Stimulated activated CD8-positive, alpha-beta memory T cell treated with anti-CD3 and anti-CD28 coated beads, Interleukin-15, amount 100 ng/mL, for 48 hours (primary cell): ENCODE measurements at regions not wholly inside any gene's neighbourhood (a gene's known extent, or its start where the extent isn't known, plus 50 kb on each side); places are given as distances from the start of the nearest gene placed in this dataset.

Source experiments
- DNase-seq, 2 donors: peaks; one replicate each; pipeline ENCODE4 v3.0.0-alpha.2; 2020; ENCODE audit warnings: low read depth in 2 of 2

DNA sequence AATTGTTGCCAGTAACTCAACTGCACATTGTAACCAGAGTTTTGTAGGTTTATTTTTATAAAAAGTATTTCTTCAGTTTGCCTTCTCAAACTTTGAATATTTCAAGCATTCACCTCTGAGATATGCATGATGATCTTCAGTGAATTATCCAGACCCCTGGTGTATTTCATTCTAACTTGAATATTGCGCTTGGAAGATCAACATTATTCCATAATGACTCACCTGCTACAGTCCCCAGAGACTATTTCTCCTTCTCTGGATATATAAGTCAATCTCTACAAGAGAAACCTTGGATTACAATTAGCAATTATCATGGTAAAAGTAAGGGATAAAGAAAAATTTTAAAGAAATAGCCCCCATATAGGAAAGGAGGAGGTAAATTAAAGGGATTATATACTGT lies 1041.0 kb downstream of the TLE1 start:
- no peak for DNase-seq

DNA sequence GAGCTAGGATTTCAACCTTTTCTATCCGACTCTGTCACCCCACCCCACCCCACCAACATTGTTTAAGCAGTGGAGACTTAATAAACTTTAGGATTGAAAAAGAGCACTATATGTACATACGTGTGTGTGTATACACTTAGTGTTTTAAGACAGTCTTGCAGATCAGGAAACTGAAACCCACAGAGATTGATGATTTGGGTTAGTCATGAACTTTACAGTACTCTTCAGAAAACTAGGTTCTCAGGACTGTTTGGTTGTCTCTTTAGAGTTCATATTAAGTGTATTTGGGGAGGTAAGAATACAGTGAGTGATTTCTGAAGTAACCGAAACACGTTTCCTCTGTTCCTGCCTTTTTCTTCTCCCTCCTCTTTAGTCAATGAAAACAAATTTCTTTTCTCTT lies 1043.1 kb downstream of the TLE1 start:
- no peak for DNase-seq

DNA sequence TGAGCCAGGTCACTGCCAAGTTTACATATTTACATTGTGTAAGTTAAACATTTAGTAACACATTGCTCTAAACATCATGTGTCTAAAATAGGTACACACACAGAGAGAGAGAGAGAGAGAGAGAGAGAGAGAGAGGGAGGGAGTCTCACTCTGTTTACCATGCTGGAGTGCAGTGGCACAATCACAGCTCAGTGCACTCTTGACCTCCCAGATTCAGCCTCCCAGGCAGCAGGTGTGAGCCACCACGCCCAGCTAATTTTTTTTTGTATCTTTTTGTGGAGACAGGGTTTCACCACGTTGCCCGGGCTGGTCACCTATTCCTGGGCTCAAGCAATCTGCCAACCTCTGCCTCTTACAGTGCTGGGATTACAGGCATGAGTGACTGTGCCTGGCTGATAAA lies 1045.3 kb downstream of the TLE1 start:
- DNase-seq = no peak

DNA sequence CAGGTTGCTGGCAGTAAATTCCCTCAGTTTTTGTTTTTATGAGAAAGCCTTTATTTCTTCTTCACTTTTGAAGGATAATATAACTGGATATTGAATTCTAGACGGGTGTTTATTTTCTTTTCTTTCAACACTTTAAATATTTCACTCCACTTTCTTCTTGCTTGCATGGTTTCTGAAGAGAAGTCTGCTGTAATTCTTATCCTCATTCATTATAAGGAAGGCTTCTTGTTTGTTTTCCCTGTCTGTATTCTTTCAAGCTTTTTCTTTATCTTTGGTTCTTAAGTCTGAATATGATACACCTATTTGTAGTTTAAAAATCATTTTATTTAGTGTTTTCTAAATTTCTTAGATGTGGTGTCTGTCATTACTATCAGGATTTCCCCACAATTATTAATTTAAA lies 1054.3 kb downstream of the TLE1 start:
- DNase-seq = no peak

DNA sequence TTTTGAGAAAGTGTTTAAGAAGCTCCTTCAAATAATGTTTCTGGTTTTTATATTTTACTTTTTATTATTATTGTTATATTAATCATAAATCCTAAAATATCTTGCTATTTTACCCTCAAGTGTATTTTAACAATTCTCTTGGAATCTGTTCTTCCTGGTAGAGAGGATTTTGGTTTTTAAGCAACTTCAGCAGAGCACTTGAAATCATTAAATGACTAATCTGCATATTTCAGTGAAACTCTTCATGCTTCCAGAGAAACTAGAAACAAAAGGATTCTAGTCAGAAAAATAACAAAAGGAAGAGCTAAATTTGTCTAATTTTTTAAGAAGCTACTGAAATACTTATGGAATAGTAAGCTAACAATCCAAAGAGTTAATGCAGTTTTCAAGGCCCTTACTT lies 1057.3 kb downstream of the TLE1 start:
- DNase-seq = no peak

DNA sequence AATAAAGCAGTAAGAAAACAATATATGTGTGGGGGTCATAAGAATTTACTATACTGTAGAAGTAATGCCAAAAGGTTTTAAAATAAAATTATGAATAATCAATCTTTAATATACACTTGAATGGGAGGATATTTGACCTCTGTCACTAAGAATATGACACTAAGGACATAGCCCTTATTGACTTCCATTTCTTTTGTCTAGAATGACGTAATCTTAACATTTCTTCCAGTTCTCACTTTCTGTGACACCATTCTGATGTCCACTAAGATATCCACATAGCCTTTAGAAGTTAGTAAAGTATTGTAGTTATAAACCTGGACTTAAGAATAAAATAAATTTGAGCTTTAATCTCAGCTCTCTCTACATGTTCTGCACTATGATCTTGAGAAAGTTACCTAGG lies 1050.7 kb downstream of the TLE4 start:
- DNase-seq = no peak

DNA sequence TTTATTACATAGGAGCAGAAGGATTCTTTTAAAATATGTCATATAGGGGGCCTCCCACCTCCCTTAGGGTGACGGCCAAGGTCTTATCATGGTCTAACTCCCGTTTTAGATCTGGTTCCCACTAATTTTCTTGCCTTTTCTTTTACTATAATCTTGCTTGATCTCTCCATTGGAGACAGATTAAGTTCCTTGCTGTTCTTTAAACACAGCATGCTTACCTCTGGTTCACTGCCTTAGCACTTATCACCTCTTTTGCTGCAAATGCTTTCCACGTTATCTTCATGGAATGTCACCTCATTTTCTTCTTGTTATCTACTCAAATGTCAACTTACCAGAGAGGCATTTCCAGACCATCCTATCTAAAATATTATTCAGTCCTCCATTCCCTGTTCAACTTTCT lies 1047.6 kb downstream of the TLE4 start:
- DNase-seq = no peak

DNA sequence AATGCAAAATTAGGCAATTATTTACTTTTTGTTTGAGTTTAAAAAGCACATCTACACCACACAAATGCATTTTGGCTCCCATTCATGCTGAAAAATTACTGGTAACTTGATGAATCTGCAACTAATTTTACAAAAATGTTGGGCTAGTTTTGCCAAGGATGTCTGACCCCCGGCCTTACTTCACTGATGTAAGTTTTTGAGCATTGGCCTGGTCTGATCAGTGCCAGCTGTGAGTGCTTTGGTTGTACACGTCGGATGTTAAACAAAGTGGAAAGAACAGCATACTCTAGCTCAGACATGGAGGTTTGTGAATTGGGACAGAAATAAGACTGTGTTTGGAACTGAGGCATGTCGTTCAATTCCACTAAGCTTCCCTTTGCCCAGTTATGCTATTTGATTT lies 1044.2 kb downstream of the TLE4 start:
- no peak for DNase-seq

DNA sequence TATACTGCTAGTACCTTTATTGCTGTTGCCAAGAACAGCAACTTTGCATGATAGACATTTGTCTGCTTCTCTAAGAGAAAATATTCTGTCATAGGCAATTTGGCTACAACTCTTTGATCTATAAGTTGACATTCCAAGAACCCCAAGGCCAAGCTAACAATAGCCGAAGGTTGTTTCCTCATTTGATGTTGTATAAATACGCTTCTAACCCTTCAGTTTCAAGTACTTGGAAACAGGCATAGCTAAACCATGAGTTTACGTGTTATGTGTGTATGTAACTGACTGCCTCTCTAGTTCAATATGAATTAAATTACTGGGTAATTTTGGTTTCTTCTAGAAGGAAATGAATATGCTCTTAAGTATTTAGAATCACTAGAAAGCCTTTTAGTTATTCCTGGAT lies 1034.0 kb downstream of the TLE4 start:
- DNase-seq = no peak

DNA sequence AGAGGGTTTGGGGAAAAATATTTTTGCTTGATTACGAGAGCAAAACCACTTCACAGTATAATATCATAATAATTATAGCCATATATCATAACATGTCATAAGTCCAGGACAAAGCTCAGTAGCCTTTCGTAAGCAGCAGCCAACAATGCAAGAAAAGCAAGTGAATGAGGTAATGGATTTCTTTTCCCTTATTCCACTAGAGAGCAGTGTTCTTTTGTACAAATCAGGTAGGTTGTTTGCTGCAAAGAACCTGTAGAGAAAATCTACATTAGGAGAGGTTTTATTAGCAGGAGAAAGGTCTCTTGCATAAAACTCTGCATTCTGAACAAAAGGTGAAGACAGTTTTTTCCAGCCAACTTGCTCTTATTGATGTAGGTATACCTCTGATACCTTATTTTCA lies 1033.4 kb downstream of the TLE4 start:
- DNase-seq = no peak

DNA sequence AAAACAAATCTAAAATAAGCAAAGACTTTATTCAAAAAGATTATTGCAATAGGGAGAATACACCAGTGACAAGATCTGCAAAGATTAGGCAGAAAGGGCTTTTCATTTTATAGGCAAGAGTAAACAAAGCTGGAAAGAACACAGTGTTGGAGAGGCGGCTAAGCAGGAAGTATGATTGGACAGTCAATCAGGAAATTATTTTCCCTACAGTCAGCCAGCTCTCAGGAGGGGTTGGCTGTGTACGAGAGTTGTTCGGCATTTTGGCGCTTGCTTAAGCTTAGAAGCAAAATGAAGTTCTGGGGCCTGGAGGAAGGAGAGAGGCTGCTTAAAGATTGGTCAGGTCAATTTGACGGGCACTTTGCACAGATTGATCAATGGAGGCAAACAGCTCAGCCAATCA lies 1030.5 kb downstream of the TLE4 start:
- no peak for DNase-seq

DNA sequence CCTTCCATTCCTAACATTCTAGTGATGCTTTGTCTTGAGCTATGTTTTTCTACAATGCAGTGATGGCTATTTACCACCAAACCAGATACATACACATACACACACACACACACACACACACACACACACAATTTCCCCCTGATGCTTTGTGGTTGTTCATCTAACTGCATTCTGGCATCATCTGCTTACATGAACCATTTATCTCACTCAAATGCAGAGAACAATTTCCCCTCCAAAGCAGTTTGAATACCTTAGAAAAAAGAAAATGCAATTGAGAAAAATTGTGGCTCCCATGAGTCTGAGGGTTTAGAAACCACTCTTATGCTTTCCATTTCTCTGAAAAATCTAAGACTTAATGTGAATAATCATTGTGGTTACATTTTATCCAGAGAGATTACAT lies 1024.8 kb downstream of the TLE4 start:
- DNase-seq = no peak

DNA sequence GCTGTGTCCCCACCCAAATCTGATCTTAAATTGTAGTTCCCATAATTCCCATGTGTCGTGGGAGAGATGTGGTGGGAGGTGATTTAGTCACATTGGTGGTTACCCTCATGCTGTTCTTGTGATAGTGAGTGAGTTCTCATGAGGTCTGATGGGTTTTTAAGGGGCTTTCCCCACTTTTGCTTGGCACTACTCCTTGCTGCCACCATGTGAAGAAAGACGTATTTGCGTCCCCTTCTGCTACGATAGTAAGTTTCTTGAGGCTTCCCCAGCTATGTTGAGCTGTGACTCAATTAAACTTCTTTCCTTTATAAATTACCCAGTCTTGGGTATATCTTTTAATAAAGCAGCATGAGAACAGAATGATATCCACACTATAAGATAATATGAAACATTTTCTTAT lies 1023.4 kb downstream of the TLE4 start:
- no peak for DNase-seq

DNA sequence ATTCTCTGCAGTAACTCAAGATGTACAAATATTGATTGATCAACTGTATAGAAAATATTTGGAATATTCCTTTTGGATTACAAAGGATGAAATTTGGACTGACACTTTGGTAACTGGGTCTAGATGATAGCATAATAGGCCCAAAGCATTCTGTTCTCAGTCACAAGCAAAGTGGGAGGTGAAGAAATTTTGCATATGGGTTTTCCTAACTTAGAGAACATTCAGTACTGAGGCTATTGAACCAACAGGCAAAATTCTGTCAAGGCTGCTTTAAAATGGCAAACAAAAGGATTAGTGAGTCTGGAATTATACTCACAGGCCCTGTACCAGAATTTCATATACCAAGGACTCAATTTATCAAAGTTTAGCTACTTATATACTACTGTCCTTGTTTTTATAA lies 1020.6 kb downstream of the TLE4 start:
- no peak for DNase-seq

DNA sequence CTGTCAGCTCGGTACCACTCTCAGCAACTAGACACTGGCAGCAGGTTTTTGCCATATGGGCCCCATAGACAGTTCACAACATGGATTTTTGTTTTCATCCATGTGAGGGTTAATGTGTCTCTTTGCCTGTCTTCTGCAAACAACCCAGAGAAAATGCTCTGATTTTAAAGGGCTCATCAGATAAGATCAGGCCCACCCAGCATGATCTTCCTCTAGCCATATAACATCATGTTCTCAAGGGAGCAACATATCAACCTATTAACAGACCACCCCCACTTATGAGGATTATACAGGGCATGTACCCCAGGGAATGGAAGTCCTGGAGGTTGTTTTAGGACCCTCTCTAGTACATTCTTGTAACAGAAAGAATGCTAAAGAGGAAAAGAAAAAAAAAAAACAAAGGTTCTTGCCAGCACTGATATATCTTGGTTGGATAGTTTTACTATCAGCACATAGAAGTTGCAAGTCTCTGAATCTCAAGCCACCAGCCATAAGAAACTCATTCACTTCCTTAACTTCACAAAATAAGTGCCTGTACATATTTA lies 1015.1 kb downstream of the TLE4 start:
- no peak for DNase-seq

DNA sequence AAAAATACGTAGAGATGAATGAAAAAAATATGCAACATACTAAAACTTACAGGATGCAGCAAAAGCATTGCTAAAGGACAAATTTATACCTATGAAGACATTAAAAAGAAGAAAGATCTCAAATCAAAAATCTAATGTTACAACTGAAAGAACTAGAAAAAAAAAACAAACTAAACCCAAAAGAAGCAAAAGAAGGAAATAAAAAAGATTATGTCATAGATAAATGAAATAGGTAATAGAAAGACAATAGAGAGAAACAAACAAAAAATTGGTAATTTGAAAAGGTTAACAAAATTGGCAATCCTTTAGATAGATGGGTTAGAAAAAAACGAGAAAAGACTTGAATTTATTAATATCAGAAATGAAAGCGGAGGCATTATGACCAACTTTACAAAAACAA lies 1000.2 kb downstream of the TLE4 start:
- DNase-seq = no peak

DNA sequence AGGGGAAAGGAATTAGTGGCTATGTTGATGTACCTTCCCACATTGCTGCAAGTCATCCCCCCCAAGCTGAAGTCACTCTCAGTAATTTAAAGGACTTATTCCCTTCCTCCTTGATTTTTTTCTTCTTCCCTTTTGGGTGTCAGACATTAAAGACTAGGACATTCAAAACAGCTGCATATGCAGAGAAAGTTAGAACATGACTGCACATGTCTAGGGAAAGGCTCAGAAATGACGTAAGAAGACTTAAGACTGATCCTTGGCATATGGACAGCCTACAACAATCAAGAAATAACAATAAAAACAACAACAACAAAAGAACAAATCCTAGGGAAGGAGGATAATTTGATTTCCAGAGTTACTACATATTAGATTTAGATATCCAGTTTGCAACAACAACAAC lies 997.5 kb downstream of the TLE4 start:
- no peak for DNase-seq

DNA sequence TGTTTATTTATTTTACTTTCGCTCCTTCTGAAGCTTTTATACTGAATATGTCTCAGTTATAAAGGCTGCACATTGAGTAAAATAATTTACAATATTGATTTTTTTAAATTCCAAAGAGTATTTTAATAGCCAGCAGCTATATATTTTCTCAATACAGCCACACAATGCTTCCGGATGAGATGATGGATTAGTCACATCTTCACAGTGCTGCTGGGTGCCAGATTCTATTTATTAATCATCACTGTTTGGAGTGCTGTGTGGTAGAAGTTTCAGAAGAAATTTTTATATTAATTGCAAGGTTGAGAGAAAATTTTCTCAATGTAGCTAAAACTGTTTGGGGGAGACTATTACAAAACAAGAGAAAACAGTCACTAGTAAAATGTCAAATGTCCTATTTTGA lies 989.8 kb downstream of the TLE4 start:
- DNase-seq = no peak

DNA sequence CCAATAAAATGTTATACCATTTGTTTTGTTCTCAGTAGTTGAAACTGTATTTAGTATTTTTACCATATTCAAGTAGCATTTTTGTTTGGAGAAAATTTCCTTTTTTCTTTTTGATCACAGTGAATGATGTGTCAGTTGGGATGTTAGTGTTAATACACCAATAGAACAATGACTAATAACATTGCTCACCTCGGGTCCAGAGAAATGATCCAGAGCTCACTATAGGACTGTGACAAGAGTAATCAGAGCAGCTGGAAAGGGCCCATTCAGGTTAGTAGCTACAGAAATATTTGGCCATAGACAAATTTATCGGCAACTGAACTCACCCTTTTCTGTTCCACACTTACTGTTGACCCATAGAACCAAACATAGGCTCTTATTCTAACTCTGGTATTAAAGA lies 989.2 kb downstream of the TLE4 start:
- DNase-seq = no peak

DNA sequence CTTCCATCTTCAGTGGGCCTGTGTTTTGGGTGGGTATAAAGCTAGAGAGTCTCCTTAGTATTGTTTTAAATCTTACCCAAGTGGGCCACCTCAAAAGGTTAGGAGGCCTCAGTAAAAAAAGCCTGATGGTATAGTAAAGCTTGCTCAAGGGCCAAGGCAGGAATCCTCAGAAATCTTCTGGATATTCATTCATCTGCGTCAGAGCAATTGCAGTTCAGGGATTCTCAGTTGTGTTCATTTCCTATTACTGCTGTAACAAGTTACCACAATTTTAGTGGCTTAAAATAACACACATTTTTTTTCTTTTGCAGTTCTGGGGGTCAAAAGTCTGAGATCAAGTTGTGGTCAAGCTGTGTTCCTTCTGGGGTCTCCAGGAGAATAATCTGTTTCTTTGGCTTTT lies 985.5 kb downstream of the TLE4 start:
- DNase-seq = no peak

DNA sequence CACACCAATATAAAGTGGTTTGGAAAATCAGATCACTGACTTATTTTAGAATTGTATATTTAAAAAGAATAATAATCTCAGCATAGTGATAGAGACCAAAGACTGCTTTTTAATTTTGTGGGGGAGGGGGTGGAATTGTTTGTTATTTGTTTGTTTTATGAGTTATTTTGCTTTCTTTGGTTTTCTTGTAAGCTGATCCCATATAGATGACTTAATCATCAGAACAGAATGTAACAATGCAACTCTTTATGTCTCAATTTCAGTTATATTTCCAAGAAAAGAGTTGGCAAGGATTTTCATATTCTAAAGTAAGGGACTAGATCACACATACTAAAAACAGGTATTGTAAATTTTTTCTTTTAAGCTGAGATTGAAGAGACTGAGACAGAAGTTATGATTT lies 984.9 kb downstream of the TLE4 start:
- DNase-seq = no peak

DNA sequence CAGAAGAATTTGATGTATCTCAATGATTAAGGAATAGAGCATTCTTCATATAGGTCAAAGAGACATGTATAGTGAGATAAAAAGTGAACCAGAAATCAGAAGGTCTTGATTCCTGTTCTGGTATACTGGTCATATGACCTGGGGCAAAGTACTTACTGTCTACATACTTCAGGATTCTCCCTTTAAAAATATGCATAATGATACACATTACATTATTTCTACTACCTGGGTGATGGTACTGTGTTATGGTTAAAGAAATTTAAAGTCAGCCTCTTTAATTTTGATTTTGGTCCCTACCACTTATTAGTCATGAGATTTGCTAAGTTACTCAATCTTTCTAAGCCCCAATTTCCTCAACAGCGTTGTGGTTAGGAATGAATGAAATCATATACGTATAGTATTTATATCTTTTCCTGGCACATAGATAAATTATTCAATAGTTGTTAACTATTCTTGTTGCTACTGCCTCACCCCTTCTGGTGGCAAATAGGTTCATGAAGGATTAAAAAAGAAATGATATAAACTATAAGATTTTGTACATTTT lies 984.1 kb downstream of the TLE4 start:
- DNase-seq = no peak

DNA sequence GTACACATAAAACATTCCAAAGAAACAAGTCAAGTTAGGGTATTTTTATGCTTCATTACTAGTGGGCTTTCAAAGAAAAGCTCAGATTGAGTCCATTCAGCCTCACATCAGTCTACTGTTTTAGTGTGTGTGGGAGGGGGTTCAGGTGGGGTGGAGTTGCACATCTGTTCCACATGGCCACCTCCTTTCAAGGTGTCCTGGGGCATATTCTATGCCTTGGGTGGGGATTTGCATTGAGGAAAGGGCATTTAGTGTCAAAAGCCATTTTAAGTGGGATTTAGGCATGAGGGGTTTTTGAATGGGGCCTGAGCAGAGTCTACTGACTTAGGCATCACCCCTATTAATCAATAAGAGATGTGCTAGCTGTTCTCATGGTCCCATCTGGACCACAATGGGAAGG lies 983.1 kb downstream of the TLE4 start:
- DNase-seq = no peak

DNA sequence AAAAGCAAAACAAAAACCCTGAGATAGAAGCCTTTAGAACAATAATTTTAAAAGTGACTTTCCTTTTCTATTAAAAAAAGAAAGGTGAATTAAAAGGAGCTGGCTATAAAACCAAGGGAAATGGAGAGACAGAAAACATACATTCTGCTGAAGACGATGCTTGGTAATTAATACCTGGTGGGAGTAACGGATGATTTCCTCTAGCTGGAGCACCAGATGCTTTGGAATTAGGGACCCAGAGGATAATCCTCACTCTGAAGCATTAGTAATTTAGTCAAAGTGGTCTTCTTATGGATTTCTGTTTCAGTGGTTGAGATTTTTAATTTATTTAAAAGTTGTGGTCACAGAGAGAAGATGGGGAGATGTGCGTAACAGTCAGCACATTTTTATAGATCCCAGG lies 982.5 kb downstream of the TLE4 start:
- no peak for DNase-seq

DNA sequence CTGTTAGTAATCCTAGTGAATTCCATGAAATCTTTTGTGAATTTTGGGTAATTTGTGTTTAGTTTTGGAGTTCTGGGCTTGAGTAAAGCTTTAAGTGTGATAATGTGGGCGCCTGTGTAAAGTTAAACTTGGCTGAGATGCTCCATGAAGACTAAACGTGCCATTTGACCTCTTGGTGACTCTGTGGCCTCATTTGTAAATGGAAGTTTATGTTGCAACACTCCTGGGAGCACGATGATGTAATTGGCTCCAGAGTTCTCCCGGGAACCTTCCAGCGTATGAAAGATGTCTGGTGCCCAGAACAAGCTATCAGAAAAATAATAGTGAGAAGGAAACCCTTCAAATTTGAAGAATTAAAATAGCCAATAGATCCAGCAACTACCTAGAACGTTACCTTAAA lies 981.2 kb downstream of the TLE4 start:
- DNase-seq = no peak
